ENCODE measurements at regions not wholly inside any gene's neighbourhood (a gene's known extent, or its start where the extent isn't known, plus 50 kb on each side); places are given as distances from the start of the nearest gene placed in this dataset.

- H3K36me3 ChIP-seq (replicated peaks in 1 of 2; ENCODE audit: control extremely low read depth in 1 of 2, control insufficient read depth in 1 of 2, extremely low read depth in 1 of 2, insufficient read depth in 2 of 2, low read length in 1 of 2), result no peaks in the 10 kb centered on the region
- H3K4me3 ChIP-seq (ENCODE audit: control extremely low read depth in 1 of 5, extremely low read depth in 1 of 5, insufficient read depth in 1 of 5, low read depth in 2 of 5, low read length in 4 of 5), result no peak overlapping the region
- ChIA-PET POLR2A (no interaction called here), CTCF (no interaction called here)
- Mint-ChIP-seq H3K27me3 (no peaks in the 10 kb centered on the region), H3K4me3 (no peak overlapping the region), H3K27ac (no peak overlapping the region), H3K9me3 (ENCODE audit: insufficient read depth) (peaks cover 4% of the 10 kb centered on the region), H3K4me1 (no peaks in the 10 kb centered on the region)
- intact Hi-C loops (cut with micrococcal nuclease), result no loop called here
- DNase-seq (no peak), ATAC-seq (ENCODE audit: low read depth) (no peak)
- H3K27ac ChIP-seq (ENCODE audit: low read length in 2 of 2), result no peak overlapping the region
- H3K79me2 ChIP-seq (ENCODE audit: control insufficient read depth, insufficient read depth, low read length), result no peaks in the 10 kb centered on the region
- H3K4me1 ChIP-seq (ENCODE audit: control insufficient read depth in 2 of 2, insufficient read depth in 2 of 2, low read length in 2 of 2), result no peaks in the 10 kb centered on the region
- no peak overlapping the region for H3K4me2 ChIP-seq (replicated peaks; ENCODE audit: low read depth, low read length, poor library complexity, severe bottlenecking)
- H3K27me3 ChIP-seq (replicated peaks in 1 of 4; ENCODE audit: control extremely low read depth in 1 of 4, control insufficient read depth in 3 of 4, insufficient read depth in 4 of 4, low read length in 3 of 4), result no peaks in the 10 kb centered on the region
- no peaks in the 10 kb centered on the region for H4K20me1 ChIP-seq (ENCODE audit: control insufficient read depth, insufficient read depth, low read length, poor library complexity, severe bottlenecking)
- TF ChIP-seq EZH2 (IDR thresholded peaks at IDR 0.05; ENCODE audit: borderline replicate concordance, insufficient read depth, low read depth, low read length, poor library complexity, severe bottlenecking), result no peak
- TF ChIP-seq CTCF (IDR thresholded peaks at IDR 0.05), result no peak
- no peak overlapping the region for H2AFZ ChIP-seq (ENCODE audit: insufficient read depth, low read depth, low read length, poor library complexity, severe bottlenecking)
- no peaks in the 10 kb centered on the region for H3K9me3 ChIP-seq (ENCODE audit: control extremely low read depth in 1 of 3, control insufficient read depth in 2 of 3, insufficient read depth in 1 of 3, low read length in 2 of 3)
- H3K9ac ChIP-seq (ENCODE audit: low read length), result no peak overlapping the region
Measured at GRCh38 chr7:137142376-137142775, 201.2 kb downstream of the PTN start.

GRCh38 chr7:137135654-137136350 lies 207.7 kb downstream of the PTN start:
- DNase-seq, result no peak
- no peaks in the 10 kb centered on the region for H3K36me3 ChIP-seq (replicated peaks in 1 of 2; ENCODE audit: control extremely low read depth in 1 of 2, control insufficient read depth in 1 of 2, extremely low read depth in 1 of 2, insufficient read depth in 2 of 2, low read length in 1 of 2)
- ATAC-seq (ENCODE audit: low read depth), result no peak
- Mint-ChIP-seq H3K27ac (no peak overlapping the region), H3K4me3 (no peak overlapping the region), H3K27me3 (no peaks in the 10 kb centered on the region), H3K4me1 (no peaks in the 10 kb centered on the region), H3K9me3 (ENCODE audit: insufficient read depth) (peaks cover 2% of the 10 kb centered on the region)
- H3K9me3 ChIP-seq (ENCODE audit: control extremely low read depth in 1 of 3, control insufficient read depth in 2 of 3, insufficient read depth in 1 of 3, low read length in 2 of 3), result no peaks in the 10 kb centered on the region
- no peak overlapping the region for H3K4me3 ChIP-seq (ENCODE audit: control extremely low read depth in 1 of 5, extremely low read depth in 1 of 5, insufficient read depth in 1 of 5, low read depth in 2 of 5, low read length in 4 of 5)
- POLR2A ChIA-PET, result no interaction called here
- no peak overlapping the region for H2AFZ ChIP-seq (ENCODE audit: insufficient read depth, low read depth, low read length, poor library complexity, severe bottlenecking)
- intact Hi-C loops (cut with micrococcal nuclease), result no loop called here
- no CpG with 5 or more reads among the region's 3 CpGs for WGBS (ENCODE audit: insufficient coverage)
- H4K20me1 ChIP-seq (ENCODE audit: control insufficient read depth, insufficient read depth, low read length, poor library complexity, severe bottlenecking), result no peaks in the 10 kb centered on the region
- H3K4me2 ChIP-seq (replicated peaks; ENCODE audit: low read depth, low read length, poor library complexity, severe bottlenecking), result no peak overlapping the region
- H3K4me1 ChIP-seq (ENCODE audit: control insufficient read depth in 2 of 2, insufficient read depth in 2 of 2, low read length in 2 of 2), result no peaks in the 10 kb centered on the region
- no peaks in the 10 kb centered on the region for H3K79me2 ChIP-seq (ENCODE audit: control insufficient read depth, insufficient read depth, low read length)
- no peak overlapping the region for H3K9ac ChIP-seq (ENCODE audit: low read length)
- CTCF ChIA-PET, result no interaction called here
- TF ChIP-seq EZH2 (IDR thresholded peaks at IDR 0.05; ENCODE audit: borderline replicate concordance, insufficient read depth, low read depth, low read length, poor library complexity, severe bottlenecking) (no peak), CTCF (IDR thresholded peaks at IDR 0.05) (no peak)
- no peak overlapping the region for H3K27ac ChIP-seq (ENCODE audit: low read length in 2 of 2)
- no peaks in the 10 kb centered on the region for H3K27me3 ChIP-seq (replicated peaks in 1 of 4; ENCODE audit: control extremely low read depth in 1 of 4, control insufficient read depth in 3 of 4, insufficient read depth in 4 of 4, low read length in 3 of 4)

Data from B cell (primary cell).